HL-60 (cell line): ENCODE measurements at regions not wholly inside any gene's neighbourhood (a gene's known extent, or its start where the extent isn't known, plus 50 kb on each side); places are given as distances from the start of the nearest gene placed in this dataset.

ENCODE experiments used
- CTCF ChIP-seq: IDR thresholded peaks from one replicate; pipeline ENCODE4 v1.5.1; 2011; ENCODE audit warnings: low read length, control low read depth, inconsistent platforms; ENCODE audit not compliant: insufficient read depth
- GABPA ChIP-seq: IDR thresholded peaks from 2 replicates; pipeline ENCODE4 v1.6.1; 2012; ENCODE audit warnings: low read depth
- POLR2AphosphoS5 ChIP-seq: IDR thresholded peaks from 2 replicates; pipeline ENCODE4 v1.6.1; 2012; ENCODE audit warnings: low read depth

GRCh38 chr15:29438703-29439055 is 169.1 kb upstream of the NSMCE3 start:
- TF ChIP-seq CTCF (no peak), GABPA (no peak), POLR2AphosphoS5 (no peak)
